ENCODE measurements at regions not wholly inside any gene's neighbourhood (a gene's known extent, or its start where the extent isn't known, plus 50 kb on each side); places are given as distances from the start of the nearest gene placed in this dataset.

GRCh38 chr5:136525597-136525996 lies 160.3 kb upstream of the TRPC7 start:
- TF ChIP-seq CTCF (conservative IDR thresholded peaks at IDR 0.05; ENCODE audit: low read depth in 2 of 2) (no peak), EZH2phosphoT487 (IDR thresholded peaks at IDR 0.05; ENCODE audit: unreplicated experiment) (no peak), JUNB (IDR thresholded peaks at IDR 0.05; ENCODE audit: unreplicated experiment) (no peak), POLR2AphosphoS5 (IDR thresholded peaks at IDR 0.05; ENCODE audit: low read depth) (no peak), EZH2 (IDR thresholded peaks at IDR 0.05; ENCODE audit: low read depth, unreplicated experiment) (no peak), CREB1 (CRISPR knock-in tag; IDR thresholded peaks at IDR 0.05; ENCODE audit: low read depth) (no peak), REST (IDR thresholded peaks at IDR 0.05; ENCODE audit: unreplicated experiment) (no peak)

Measured in GM23338 (cell line).